ENCODE measurements at regions not wholly inside any gene's neighbourhood (a gene's known extent, or its start where the extent isn't known, plus 50 kb on each side); places are given as distances from the start of the nearest gene placed in this dataset.

- Histone ChIP-seq H3K9ac (ENCODE audit: low read length) (no peak overlapping the region), H3K79me2 (ENCODE audit: control insufficient read depth, insufficient read depth, low read length, poor library complexity) (no peaks in the 10 kb centered on the region), H3K23ac (ENCODE audit: low read length) (no peak overlapping the region), H3K14ac (ENCODE audit: low read length) (no peak overlapping the region), H4K91ac (ENCODE audit: low read depth, low read length) (no peak overlapping the region), H2BK5ac (ENCODE audit: low read depth, low read length, poor library complexity) (no peak overlapping the region), H3K4me1 (ENCODE audit: control insufficient read depth in 1 of 2, insufficient read depth in 2 of 2, low read length in 2 of 2) (no peaks in the 10 kb centered on the region), H2AK5ac (ENCODE audit: low read length) (no peak overlapping the region), H3K18ac (ENCODE audit: low read length) (no peak overlapping the region), H2AFZ (ENCODE audit: insufficient read depth, low read length, poor library complexity) (no peak overlapping the region), H3K9me3 (ENCODE audit: insufficient read depth, low read depth, low read length) (no peaks in the 10 kb centered on the region), H2BK12ac (ENCODE audit: low read length) (no peak overlapping the region), H2BK120ac (ENCODE audit: insufficient read depth, low read length, poor library complexity) (no peak overlapping the region), H4K8ac (ENCODE audit: low read depth, low read length) (no peak overlapping the region), H3K4ac (ENCODE audit: low read depth, low read length) (no peak overlapping the region), H3K36me3 (ENCODE audit: control insufficient read depth in 1 of 2, insufficient read depth in 2 of 2, low read length in 2 of 2) (no peaks in the 10 kb centered on the region), H3K4me2 (ENCODE audit: low read length) (no peak overlapping the region), H3K27ac (ENCODE audit: low read depth, low read length) (no peak overlapping the region), H3K4me3 (ENCODE audit: low read depth, low read length) (no peak overlapping the region), H4K12ac (ENCODE audit: low read depth, low read length) (no peak overlapping the region), H3K79me1 (ENCODE audit: low read length) (no peaks in the 10 kb centered on the region), H3K27me3 (ENCODE audit: insufficient read depth, low read length) (no peaks in the 10 kb centered on the region)
- DNase-seq = peak in 1 of 2 donors; percentile 47
- no CpG with 5 or more reads among the region's 4 CpGs for WGBS (ENCODE audit: extremely low coverage, insufficient coverage, insufficient read length)
Measured at GRCh38 chr20:7375905-7376304, 564.4 kb downstream of the HAO1 start.

- Histone ChIP-seq H3K23ac (ENCODE audit: low read length) (no peak overlapping the region), H3K9me3 (ENCODE audit: insufficient read depth, low read depth, low read length) (no peaks in the 10 kb centered on the region), H3K27me3 (ENCODE audit: insufficient read depth, low read length) (no peaks in the 10 kb centered on the region), H3K4me3 (ENCODE audit: low read depth, low read length) (no peak overlapping the region), H2BK5ac (ENCODE audit: low read depth, low read length, poor library complexity) (no peak overlapping the region), H2AFZ (ENCODE audit: insufficient read depth, low read length, poor library complexity) (no peak overlapping the region), H4K12ac (ENCODE audit: low read depth, low read length) (no peak overlapping the region), H3K4me2 (ENCODE audit: low read length) (no peak overlapping the region), H3K4ac (ENCODE audit: low read depth, low read length) (no peak overlapping the region), H2AK5ac (ENCODE audit: low read length) (no peak overlapping the region), H3K9ac (ENCODE audit: low read length) (no peak overlapping the region), H4K8ac (ENCODE audit: low read depth, low read length) (no peak overlapping the region), H3K36me3 (ENCODE audit: control insufficient read depth in 1 of 2, insufficient read depth in 2 of 2, low read length in 2 of 2) (no peaks in the 10 kb centered on the region), H3K14ac (ENCODE audit: low read length) (no peak overlapping the region), H4K91ac (ENCODE audit: low read depth, low read length) (no peak overlapping the region), H3K27ac (ENCODE audit: low read depth, low read length) (no peak overlapping the region), H2BK12ac (ENCODE audit: low read length) (no peak overlapping the region), H3K18ac (ENCODE audit: low read length) (no peak overlapping the region), H2BK120ac (ENCODE audit: insufficient read depth, low read length, poor library complexity) (no peak overlapping the region), H3K79me2 (ENCODE audit: control insufficient read depth, insufficient read depth, low read length, poor library complexity) (no peaks in the 10 kb centered on the region), H3K79me1 (ENCODE audit: low read length) (no peaks in the 10 kb centered on the region), H3K4me1 (ENCODE audit: control insufficient read depth in 1 of 2, insufficient read depth in 2 of 2, low read length in 2 of 2) (no peaks in the 10 kb centered on the region)
- no CpG with 5 or more reads among the region's 5 CpGs for WGBS (ENCODE audit: extremely low coverage, insufficient coverage, insufficient read length)
- DNase-seq = no peak
Measured at GRCh38 chr20:7378864-7379605, 561.2 kb downstream of the HAO1 start.

- Histone ChIP-seq H3K4ac (ENCODE audit: low read depth, low read length) (no peak overlapping the region), H3K79me1 (ENCODE audit: low read length) (no peaks in the 10 kb centered on the region), H3K23ac (ENCODE audit: low read length) (no peak overlapping the region), H3K4me3 (ENCODE audit: low read depth, low read length) (no peak overlapping the region), H3K27ac (ENCODE audit: low read depth, low read length) (no peak overlapping the region), H3K14ac (ENCODE audit: low read length) (no peak overlapping the region), H2BK5ac (ENCODE audit: low read depth, low read length, poor library complexity) (no peak overlapping the region), H3K27me3 (ENCODE audit: insufficient read depth, low read length) (no peaks in the 10 kb centered on the region), H3K4me2 (ENCODE audit: low read length) (no peak overlapping the region), H3K36me3 (ENCODE audit: control insufficient read depth in 1 of 2, insufficient read depth in 2 of 2, low read length in 2 of 2) (no peaks in the 10 kb centered on the region), H3K79me2 (ENCODE audit: control insufficient read depth, insufficient read depth, low read length, poor library complexity) (no peaks in the 10 kb centered on the region), H4K8ac (ENCODE audit: low read depth, low read length) (no peak overlapping the region), H3K4me1 (ENCODE audit: control insufficient read depth in 1 of 2, insufficient read depth in 2 of 2, low read length in 2 of 2) (no peaks in the 10 kb centered on the region), H2AFZ (ENCODE audit: insufficient read depth, low read length, poor library complexity) (no peak overlapping the region), H4K12ac (ENCODE audit: low read depth, low read length) (no peak overlapping the region), H3K9ac (ENCODE audit: low read length) (no peak overlapping the region), H2BK120ac (ENCODE audit: insufficient read depth, low read length, poor library complexity) (no peak overlapping the region), H3K9me3 (ENCODE audit: insufficient read depth, low read depth, low read length) (no peaks in the 10 kb centered on the region), H4K91ac (ENCODE audit: low read depth, low read length) (no peak overlapping the region), H3K18ac (ENCODE audit: low read length) (no peak overlapping the region), H2BK12ac (ENCODE audit: low read length) (no peak overlapping the region), H2AK5ac (ENCODE audit: low read length) (no peak overlapping the region)
- WGBS (ENCODE audit: extremely low coverage, insufficient coverage, insufficient read length) = no CpG with 5 or more reads among the region's 8 CpGs
- DNase-seq = no peak
Measured at GRCh38 chr20:7379621-7380220, 560.5 kb downstream of the HAO1 start.

GRCh38 chr20:7383216-7383615, 557.0 kb downstream of the HAO1 start:
- no peak for DNase-seq
- H4K91ac ChIP-seq (ENCODE audit: low read depth, low read length) = no peak overlapping the region
- no peak overlapping the region for H4K8ac ChIP-seq (ENCODE audit: low read depth, low read length)
- no peak overlapping the region for H3K23ac ChIP-seq (ENCODE audit: low read length)
- no peaks in the 10 kb centered on the region for H3K4me1 ChIP-seq (ENCODE audit: control insufficient read depth in 1 of 2, insufficient read depth in 2 of 2, low read length in 2 of 2)
- H3K4me2 ChIP-seq (ENCODE audit: low read length) = no peak overlapping the region
- H2BK120ac ChIP-seq (ENCODE audit: insufficient read depth, low read length, poor library complexity) = no peak overlapping the region
- H2BK5ac ChIP-seq (ENCODE audit: low read depth, low read length, poor library complexity) = no peak overlapping the region
- no peak overlapping the region for H3K4ac ChIP-seq (ENCODE audit: low read depth, low read length)
- no peaks in the 10 kb centered on the region for H3K79me1 ChIP-seq (ENCODE audit: low read length)
- no peaks in the 10 kb centered on the region for H3K9me3 ChIP-seq (ENCODE audit: insufficient read depth, low read depth, low read length)
- no peak overlapping the region for H3K18ac ChIP-seq (ENCODE audit: low read length)
- H4K12ac ChIP-seq (ENCODE audit: low read depth, low read length) = no peak overlapping the region
- no peaks in the 10 kb centered on the region for H3K36me3 ChIP-seq (ENCODE audit: control insufficient read depth in 1 of 2, insufficient read depth in 2 of 2, low read length in 2 of 2)
- H3K27me3 ChIP-seq (ENCODE audit: insufficient read depth, low read length) = no peaks in the 10 kb centered on the region
- no peak overlapping the region for H2BK12ac ChIP-seq (ENCODE audit: low read length)
- no peak overlapping the region for H3K27ac ChIP-seq (ENCODE audit: low read depth, low read length)
- H3K9ac ChIP-seq (ENCODE audit: low read length) = no peak overlapping the region
- no peaks in the 10 kb centered on the region for H3K79me2 ChIP-seq (ENCODE audit: control insufficient read depth, insufficient read depth, low read length, poor library complexity)
- no peak overlapping the region for H2AFZ ChIP-seq (ENCODE audit: insufficient read depth, low read length, poor library complexity)
- no peak overlapping the region for H3K4me3 ChIP-seq (ENCODE audit: low read depth, low read length)
- no peak overlapping the region for H2AK5ac ChIP-seq (ENCODE audit: low read length)
- H3K14ac ChIP-seq (ENCODE audit: low read length) = no peak overlapping the region

Data from trophoblast cell (in vitro differentiated cells and primary cell).